Activated CD8-positive, alpha-beta memory T cell treated with anti-CD3 and anti-CD28 coated beads, Interleukin-2, amount 50 U/mL, for 24 hours (primary cell): ENCODE measurements at regions not wholly inside any gene's neighbourhood (a gene's known extent, or its start where the extent isn't known, plus 50 kb on each side); places are given as distances from the start of the nearest gene placed in this dataset.
"Not testable (repeated sequence)": the region's sequence is repeated elsewhere in the genome, so short reads cannot be mapped to it uniquely, and the experiment has no call there.

Experiments used
- DNase-seq: peaks from one replicate; pipeline ENCODE4 v3.0.0-alpha.2; 2020; ENCODE audit errors: extremely low read depth

GRCh38 chr1:223961985-223962384 lies 116.2 kb upstream of the TP53BP2 start:
- not testable (repeated sequence) for DNase-seq

DNA sequence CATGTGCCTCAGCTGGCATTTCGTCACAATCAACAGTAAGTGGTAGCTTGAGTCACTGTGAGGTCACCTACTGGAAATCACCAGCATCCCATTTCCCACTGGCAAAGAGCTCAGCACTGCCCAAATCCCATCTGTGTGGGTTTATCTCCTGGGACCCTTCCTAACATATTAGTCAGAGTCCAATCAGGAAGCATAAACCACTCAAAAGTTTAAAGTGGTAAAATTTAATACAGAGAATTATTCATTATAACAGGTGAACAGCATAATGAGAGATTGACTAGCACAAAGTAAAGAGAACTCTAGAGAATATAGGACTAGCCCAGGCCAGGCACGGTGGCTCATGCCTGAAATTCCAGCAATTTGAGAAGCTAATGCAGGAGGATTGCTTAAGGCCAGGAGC lies 107.1 kb upstream of the TP53BP2 start:
- DNase-seq = not testable (repeated sequence)

DNA sequence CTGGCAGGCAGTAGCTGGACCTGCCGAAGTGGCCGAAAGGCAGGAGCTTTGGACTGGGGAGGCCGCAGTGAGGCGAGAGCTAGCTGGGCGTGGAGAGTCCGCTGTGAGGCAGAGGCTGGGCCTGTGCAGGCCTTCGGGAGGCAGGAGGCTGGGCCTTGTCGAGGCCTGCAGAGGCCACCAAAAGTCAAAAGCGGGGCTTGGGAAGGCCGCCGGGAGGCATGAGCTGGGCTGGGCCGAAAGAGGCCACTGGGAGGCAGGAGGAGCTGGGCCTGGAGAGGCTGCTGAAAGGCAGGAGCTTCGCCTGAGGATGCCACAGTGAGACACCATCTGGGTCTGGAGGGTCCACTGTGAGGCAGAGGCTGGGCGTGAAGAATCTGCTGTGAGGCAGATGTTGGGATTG lies 105.8 kb upstream of the TP53BP2 start:
- not testable (repeated sequence) for DNase-seq

DNA sequence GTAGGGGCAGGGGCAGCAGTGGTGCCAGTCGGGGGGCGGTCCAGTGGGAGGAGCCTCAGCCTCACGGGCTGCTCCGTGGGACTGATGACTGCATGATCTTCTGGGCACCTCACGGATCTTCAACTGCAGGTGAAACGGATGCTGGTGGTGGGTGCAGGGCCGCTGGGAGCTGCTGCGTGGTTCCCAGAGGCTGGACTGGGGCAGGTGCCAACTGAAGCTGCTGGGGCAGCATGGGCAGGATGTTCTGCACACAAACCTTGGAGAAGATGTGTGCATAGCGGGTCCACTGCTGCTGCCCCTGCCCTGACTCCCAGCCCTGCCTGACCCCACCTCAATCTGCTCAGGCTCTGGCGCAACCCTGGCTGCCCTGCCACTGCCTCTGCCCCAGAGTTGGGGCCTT lies 104.2 kb upstream of the TP53BP2 start:
- not testable (repeated sequence) for DNase-seq

DNA sequence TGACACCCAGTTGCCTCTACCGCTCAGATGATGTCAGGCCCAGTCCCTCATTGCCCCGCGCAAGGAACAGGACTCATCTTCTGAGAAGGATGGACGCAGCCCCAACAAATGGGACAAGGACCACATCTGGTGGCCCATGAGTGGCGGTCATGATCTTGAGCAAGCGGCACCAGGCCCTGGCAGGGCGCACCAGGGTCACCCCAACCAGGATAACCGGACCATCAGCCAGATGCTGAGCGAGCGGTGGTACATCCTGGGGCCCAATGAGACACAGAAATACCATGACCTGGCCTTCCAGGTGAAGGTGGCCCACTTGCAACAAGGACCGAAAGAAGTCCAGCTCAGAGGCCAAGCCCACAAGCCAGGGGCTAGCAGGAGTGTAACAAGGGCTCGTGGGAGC lies 102.3 kb upstream of the TP53BP2 start:
- not testable (repeated sequence) for DNase-seq

DNA sequence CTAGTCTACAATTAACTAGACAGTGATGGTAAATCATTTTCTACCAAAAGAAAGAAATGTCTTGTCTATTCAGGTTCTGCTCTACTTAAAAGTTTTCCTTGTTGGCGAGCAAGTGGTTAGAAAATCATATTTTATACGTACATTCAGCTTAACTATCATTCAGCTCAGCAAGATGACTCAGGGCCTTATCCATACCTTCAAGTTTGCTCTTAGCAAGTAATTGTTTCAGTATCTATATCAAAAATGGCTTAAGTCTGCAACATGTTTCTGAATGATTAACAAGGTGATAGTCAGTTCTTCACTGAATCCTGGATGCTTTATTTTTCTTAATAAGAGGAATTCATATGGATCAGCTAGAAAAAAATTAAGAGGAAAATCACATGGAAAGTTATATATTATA lies 90.8 kb upstream of the TP53BP2 start:
- DNase-seq = not testable (repeated sequence)

- not testable (repeated sequence) for DNase-seq
Measured at GRCh38 chr1:223931476-223931875, 85.7 kb upstream of the TP53BP2 start.

DNA sequence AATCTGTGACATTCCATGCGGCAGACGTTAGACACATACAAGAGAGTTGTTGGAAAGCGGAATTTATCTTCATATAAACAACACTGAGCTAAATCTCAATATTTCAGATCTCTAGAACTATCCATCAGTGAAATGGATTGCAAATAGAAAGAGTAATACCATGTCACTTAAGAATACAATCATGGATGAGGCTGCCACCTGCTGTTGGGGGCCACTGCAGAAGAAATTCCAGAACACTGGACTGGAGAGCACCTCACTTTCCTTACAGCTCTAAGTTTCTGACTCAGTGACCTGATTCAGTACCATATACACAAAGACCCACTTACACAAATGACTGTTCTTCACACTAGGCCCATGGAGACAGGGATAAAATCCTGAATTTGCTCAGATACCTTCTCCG lies 75.1 kb upstream of the TP53BP2 start:
- not testable (repeated sequence) for DNase-seq

- DNase-seq = not testable (repeated sequence)
Measured at GRCh38 chr1:223915476-223915875, 69.7 kb upstream of the TP53BP2 start.

DNA sequence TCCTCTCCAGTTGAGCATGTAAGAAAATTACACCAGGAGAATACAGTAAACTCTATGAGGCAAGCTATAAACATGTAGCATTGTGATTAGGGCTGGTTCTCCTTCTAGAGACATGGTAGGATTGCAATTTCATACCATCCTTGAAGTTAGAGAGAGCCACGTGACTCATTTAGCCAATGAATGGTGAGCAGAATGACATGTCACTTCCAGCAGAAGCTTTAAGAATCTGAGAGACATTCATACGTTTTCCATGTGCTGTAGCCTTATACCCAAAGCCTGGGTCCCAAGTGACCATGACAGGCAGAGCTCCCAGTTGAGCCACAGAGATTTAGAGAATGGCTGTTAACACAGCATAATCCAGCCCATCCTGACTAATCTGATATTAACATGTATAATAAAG lies 68.0 kb upstream of the TP53BP2 start:
- DNase-seq = not testable (repeated sequence)

- DNase-seq = not testable (repeated sequence)
Measured at GRCh38 chr1:223907943-223908587, 62.3 kb upstream of the TP53BP2 start.

GRCh38 chr1:223903221-223903620 lies 57.5 kb upstream of the TP53BP2 start:
- not testable (repeated sequence) for DNase-seq

GRCh38 chr1:223899775-223900174 lies 54.0 kb upstream of the TP53BP2 start:
- not testable (repeated sequence) for DNase-seq

DNA sequence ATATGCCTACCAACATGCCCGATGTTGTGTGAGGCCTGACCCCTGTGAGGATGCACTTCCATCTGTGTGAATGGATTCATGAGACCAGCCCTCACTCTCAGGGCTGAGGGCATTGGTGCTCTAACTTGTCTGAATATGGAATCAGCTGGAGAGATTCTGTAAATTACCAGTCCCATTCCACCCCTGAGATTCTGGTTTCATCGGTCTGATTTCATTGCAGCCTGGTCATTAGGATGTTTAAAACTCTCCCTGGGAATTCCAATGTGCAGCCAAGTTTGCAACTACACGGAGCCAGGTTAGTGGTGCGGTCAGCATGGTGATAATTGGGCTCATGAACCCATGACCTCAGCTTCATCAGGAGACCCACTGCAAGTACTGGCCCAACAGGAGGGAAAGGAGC lies 51.4 kb upstream of the TP53BP2 start:
- not testable (repeated sequence) for DNase-seq

- not testable (repeated sequence) for DNase-seq
Measured at GRCh38 chr1:223895950-223896349, 50.2 kb upstream of the TP53BP2 start.
